GM23248 (cell line): ENCODE measurements at regions not wholly inside any gene's neighbourhood (a gene's known extent, or its start where the extent isn't known, plus 50 kb on each side); places are given as distances from the start of the nearest gene placed in this dataset.

Experiments used
- EZH2 ChIP-seq: fragments of 200-600 bp; sonication (generic); IDR thresholded peaks from 2 replicates; pipeline ENCODE4 v1.6.1; 2018; ENCODE audit warnings: antibody characterized with exemption, mild to moderate bottlenecking; ENCODE audit not compliant: insufficient read depth, poor library complexity, severe bottlenecking
- EZH2phosphoT487 ChIP-seq: fragments of 200-600 bp; sonication (generic); IDR thresholded peaks from 2 replicates; pipeline ENCODE4 v1.6.1; 2018; ENCODE audit warnings: antibody characterized with exemption, moderate library complexity, mild to moderate bottlenecking, low read depth; ENCODE audit not compliant: insufficient read depth

GRCh38 chr18:72991379-72991778, 123.6 kb upstream of the NETO1 start:
- no peak for TF ChIP-seq EZH2
- no peak for TF ChIP-seq EZH2phosphoT487
